ENCODE measurements at regions not wholly inside any gene's neighbourhood (a gene's known extent, or its start where the extent isn't known, plus 50 kb on each side); places are given as distances from the start of the nearest gene placed in this dataset.

DNA sequence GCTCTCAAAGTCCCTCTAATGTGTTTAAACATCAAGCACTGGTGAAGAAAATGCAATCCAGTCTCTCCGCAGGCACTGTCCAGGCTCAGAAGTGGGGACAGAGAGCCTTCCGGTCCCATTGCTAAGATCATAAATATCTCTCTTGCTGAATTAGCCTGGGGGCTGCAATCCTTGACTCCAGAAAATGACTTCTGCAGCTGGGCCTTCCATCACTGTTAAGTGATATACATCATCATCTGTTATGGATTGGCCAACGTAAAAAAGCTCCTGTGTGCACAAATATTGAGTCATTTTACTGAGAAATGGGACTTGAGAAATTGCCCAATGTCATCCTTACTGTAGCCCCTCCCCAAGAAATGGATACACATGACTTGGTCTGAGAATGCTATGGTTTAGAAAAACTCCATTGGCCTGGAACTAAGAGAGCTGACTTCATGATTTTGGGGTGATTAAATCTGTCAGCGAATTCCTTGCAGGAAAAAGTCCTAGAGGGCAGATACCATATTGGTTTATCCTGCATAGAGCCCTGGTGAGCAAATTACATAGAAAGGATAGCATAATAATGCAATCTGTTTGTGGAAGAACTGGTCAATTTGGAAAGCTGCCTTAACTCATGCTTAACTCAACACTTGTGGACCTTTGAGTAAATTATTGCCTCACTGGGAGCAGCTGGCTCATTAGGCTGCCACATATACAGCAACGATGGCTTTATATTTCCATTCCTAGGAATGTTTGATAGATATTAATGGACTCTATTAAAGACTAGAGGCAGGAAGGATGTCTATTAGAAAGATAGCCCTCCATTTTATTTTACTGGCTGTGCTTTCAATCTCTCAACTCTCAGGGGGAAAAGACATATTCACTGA, 346.1 kb downstream of the GBA3 start:
- TF ChIP-seq, protein P1, sequence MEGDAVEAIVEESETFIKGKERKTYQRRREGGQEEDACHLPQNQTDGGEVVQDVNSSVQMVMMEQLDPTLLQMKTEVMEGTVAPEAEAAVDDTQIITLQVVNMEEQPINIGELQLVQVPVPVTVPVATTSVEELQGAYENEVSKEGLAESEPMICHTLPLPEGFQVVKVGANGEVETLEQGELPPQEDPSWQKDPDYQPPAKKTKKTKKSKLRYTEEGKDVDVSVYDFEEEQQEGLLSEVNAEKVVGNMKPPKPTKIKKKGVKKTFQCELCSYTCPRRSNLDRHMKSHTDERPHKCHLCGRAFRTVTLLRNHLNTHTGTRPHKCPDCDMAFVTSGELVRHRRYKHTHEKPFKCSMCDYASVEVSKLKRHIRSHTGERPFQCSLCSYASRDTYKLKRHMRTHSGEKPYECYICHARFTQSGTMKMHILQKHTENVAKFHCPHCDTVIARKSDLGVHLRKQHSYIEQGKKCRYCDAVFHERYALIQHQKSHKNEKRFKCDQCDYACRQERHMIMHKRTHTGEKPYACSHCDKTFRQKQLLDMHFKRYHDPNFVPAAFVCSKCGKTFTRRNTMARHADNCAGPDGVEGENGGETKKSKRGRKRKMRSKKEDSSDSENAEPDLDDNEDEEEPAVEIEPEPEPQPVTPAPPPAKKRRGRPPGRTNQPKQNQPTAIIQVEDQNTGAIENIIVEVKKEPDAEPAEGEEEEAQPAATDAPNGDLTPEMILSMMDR (IDR thresholded peaks at IDR 0.05; ENCODE audit: low read depth, low read length) = no peak
- H3K4me3 ChIP-seq (ENCODE audit: low read depth, low read length) = no peak overlapping the region

DNA sequence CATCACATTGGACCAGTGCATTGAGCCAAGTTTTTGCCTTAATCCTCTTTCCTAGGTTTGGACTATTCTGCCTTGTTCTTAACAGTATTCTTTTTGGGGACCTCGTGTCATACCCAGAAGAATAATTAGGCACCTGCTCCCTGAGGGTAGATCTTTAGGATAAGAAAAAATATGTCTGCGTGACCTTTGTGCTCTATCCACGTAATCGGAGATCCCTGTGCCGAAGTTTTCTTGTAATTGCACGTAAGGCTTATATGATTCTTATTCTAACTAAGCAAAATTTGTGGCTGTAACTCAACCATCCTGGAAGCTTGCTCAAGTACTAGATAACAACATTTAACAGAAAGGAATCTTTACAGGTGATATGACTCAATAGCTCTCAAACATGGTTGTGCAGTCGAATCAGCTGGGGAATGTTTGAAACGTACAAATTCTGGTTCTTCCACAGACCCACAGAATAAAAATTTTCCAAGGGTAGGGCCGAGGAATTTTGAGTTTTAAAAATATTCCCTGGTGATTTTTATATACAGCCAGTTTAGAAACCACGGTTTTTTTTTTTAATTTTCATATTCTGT, 344.3 kb downstream of the GBA3 start:
- no peak overlapping the region for H3K4me3 ChIP-seq (ENCODE audit: low read depth, low read length)
- TF ChIP-seq, protein P1 (IDR thresholded peaks at IDR 0.05; ENCODE audit: low read depth, low read length) = no peak

DNA sequence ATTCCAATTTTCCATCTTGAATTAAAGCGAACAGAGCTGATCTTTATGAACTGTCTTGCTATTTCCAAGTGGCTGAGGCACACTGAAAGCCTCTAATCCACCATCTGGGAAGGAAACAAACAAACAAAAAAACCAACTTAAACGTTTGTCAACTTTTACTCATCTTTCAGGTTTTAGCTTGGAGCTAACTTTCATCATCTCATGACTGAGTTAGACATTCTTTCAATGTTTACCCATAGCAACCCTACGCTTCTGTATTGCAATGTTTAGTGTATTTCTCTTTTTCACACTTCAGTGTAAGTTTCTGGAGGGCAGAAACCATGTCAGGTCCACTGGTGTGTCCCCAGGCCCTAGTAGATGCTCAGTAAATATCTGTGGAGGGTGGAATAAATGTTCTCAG, 343.8 kb downstream of the GBA3 start:
- TF ChIP-seq, protein P1 (IDR thresholded peaks at IDR 0.05; ENCODE audit: low read depth, low read length) = no peak
- no peak overlapping the region for H3K4me3 ChIP-seq (ENCODE audit: low read depth, low read length)

DNA sequence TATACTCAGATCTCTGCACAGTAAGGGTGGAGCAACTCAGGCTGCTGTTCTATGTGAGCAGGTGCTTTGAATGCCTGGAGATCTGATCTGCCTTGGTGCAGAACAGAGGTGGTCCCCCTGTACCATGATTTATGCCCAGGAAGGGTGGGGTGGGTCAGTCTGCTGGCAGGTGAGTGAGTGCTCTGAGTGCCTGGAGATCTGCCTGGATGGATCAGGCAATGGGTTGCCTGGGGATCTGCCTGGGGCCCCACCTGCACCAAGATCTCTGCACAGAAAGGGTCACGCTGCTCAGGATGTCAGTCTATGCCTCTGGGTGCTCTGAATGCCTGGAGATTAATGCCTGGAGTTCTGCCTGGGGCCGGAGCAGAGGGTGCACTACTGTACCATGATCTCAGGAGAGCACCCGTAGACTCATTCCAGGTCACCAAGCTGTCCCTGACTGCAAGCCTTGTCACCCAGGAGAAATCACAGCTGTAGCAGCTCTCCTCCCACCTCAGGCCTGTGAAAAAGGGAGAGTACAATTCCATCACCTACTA, 342.9 kb downstream of the GBA3 start:
- no peak overlapping the region for H3K4me3 ChIP-seq (ENCODE audit: low read depth, low read length)
- TF ChIP-seq, protein P1 (IDR thresholded peaks at IDR 0.05; ENCODE audit: low read depth, low read length) = no peak

DNA sequence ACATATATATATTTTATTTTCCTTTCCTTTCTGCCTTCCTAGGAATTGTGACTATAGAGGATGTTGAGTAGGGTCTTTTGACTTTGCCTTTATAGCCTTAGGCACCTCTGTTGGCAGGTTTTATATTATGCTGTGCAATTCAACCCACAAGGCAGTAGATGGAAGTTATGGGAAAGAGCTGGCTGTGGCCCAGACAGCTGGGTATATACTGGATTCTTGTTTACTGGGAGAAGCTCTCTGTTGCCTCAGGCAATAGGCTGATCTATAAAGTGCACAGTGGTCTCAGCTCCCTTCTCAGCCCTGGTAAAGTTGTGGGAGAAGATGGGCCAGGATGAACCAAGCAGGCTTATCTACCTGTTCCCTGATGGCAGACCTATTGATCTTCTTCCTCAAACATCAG, 342.0 kb downstream of the GBA3 start:
- TF ChIP-seq, protein P1 (IDR thresholded peaks at IDR 0.05; ENCODE audit: low read depth, low read length) = no peak
- H3K4me3 ChIP-seq (ENCODE audit: low read depth, low read length) = no peak overlapping the region

- TF ChIP-seq, protein P1 (IDR thresholded peaks at IDR 0.05; ENCODE audit: low read depth, low read length) = no peak
- H3K4me3 ChIP-seq (ENCODE audit: low read depth, low read length) = no peak overlapping the region
These were observed 341.1 kb downstream of the GBA3 start for GRCh38 chr4:23033796-23034195.

- TF ChIP-seq, protein P1 (IDR thresholded peaks at IDR 0.05; ENCODE audit: low read depth, low read length) = no peak
- H3K4me3 ChIP-seq (ENCODE audit: low read depth, low read length) = no peak overlapping the region
These were observed 336.1 kb downstream of the GBA3 start for GRCh38 chr4:23028875-23029274.
